ENCODE measurements at regions not wholly inside any gene's neighbourhood (a gene's known extent, or its start where the extent isn't known, plus 50 kb on each side); places are given as distances from the start of the nearest gene placed in this dataset.
"Not testable (repeated sequence)": the region's sequence is repeated elsewhere in the genome, so short reads cannot be mapped to it uniquely, and the experiment has no call there.

- intact Hi-C loops (cut with DNase I); H3K36me3 ChIP-seq; H3K27me3 ChIP-seq (replicated peaks; ENCODE audit: insufficient read depth); H3K27ac ChIP-seq; H3K4me1 ChIP-seq (replicated peaks); H3K9me3 ChIP-seq: not testable (repeated sequence)
- 5% methylated on average over 43 of the region's 67 CpGs for WGBS
- TF ChIP-seq, protein P1, sequence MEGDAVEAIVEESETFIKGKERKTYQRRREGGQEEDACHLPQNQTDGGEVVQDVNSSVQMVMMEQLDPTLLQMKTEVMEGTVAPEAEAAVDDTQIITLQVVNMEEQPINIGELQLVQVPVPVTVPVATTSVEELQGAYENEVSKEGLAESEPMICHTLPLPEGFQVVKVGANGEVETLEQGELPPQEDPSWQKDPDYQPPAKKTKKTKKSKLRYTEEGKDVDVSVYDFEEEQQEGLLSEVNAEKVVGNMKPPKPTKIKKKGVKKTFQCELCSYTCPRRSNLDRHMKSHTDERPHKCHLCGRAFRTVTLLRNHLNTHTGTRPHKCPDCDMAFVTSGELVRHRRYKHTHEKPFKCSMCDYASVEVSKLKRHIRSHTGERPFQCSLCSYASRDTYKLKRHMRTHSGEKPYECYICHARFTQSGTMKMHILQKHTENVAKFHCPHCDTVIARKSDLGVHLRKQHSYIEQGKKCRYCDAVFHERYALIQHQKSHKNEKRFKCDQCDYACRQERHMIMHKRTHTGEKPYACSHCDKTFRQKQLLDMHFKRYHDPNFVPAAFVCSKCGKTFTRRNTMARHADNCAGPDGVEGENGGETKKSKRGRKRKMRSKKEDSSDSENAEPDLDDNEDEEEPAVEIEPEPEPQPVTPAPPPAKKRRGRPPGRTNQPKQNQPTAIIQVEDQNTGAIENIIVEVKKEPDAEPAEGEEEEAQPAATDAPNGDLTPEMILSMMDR (IDR thresholded peaks at IDR 0.05), result peak; percentile 47 to 87 (median 65)
- DNase-seq (ENCODE audit: low spot score), result peak; percentile 22
- H3K4me3 ChIP-seq, result peak overlapping the region; percentile 23 to 41
These were observed 83.9 kb upstream of the FRG2C start for GRCh38 chr3:75579981-75580782.

DNA sequence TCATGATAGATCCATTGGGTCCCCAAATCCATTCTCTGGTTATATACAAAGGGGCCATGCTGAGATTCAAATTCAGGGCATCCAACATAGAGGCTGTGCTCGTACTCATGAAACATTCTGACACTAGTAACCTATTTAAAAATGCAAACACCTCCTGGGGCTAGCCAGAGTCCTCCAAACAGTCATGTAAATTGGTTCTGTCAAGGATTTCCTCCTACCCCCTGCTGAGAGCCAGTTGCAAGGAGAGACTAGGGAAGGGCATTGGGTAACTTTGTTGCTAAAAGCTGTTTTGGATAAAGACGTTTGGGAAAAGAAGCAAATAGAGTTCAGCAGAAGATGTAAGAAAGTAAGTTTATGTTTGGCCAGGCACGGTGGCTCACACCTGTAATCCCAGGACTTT is 81.6 kb upstream of the FRG2C start:
- H3K36me3 ChIP-seq; H3K4me1 ChIP-seq (replicated peaks); DNase-seq (ENCODE audit: low spot score); H3K27ac ChIP-seq; H3K4me3 ChIP-seq; intact Hi-C loops (cut with DNase I); H3K9me3 ChIP-seq; H3K27me3 ChIP-seq (replicated peaks; ENCODE audit: insufficient read depth): not testable (repeated sequence)
- WGBS, result 52% methylated on average over 3 of the region's 3 CpGs

DNA sequence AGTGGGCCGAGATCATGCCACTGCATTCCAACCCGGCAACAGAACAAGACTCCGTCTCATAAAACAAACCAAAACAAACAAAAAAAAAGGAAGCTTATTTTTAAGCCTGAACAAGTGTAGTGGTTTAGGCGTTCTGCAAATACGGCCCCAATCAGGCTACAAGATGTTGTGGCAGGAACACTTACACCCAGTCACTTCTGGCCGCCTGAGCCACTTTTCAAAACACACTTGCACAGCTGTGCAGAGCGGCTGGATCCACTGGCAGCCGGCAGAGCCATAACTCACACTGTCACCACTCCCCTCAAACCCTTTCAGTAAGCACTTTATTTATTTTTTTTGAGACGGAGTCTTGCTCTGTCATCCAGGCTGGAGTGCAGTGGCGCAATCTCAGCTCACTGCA is 81.0 kb upstream of the FRG2C start:
- intact Hi-C loops (cut with DNase I); H3K4me3 ChIP-seq; H3K36me3 ChIP-seq; H3K27ac ChIP-seq; H3K4me1 ChIP-seq (replicated peaks); DNase-seq (ENCODE audit: low spot score); H3K27me3 ChIP-seq (replicated peaks; ENCODE audit: insufficient read depth); H3K9me3 ChIP-seq: not testable (repeated sequence)
- 24% methylated on average over 10 of the region's 10 CpGs for WGBS

DNA sequence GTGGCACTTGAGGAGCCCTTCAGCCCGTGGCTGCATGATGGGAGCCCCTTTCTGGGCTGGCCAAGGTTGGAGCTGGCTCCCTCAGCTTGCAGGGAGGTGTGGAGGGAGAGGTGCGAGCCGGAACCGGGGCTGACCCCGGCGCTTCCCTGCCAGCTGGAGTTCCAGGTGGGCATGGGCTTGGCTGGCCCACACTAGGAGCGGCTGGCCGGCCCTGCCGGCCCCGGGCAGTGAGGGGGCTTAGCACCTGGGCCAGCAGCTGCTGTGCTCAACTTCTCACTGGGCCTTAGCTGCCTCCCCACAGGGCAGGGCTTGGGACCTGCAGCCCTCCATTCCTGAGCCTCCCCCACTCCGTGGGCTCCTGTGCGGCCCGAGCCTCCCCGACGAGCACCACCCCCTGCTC is 76.4 kb upstream of the FRG2C start:
- H3K27me3 ChIP-seq (replicated peaks; ENCODE audit: insufficient read depth); H3K4me3 ChIP-seq; H3K36me3 ChIP-seq; H3K4me1 ChIP-seq (replicated peaks); H3K9me3 ChIP-seq; intact Hi-C loops (cut with DNase I); H3K27ac ChIP-seq; DNase-seq (ENCODE audit: low spot score): not testable (repeated sequence)
- 98% methylated on average over 9 of the region's 15 CpGs for WGBS

DNA sequence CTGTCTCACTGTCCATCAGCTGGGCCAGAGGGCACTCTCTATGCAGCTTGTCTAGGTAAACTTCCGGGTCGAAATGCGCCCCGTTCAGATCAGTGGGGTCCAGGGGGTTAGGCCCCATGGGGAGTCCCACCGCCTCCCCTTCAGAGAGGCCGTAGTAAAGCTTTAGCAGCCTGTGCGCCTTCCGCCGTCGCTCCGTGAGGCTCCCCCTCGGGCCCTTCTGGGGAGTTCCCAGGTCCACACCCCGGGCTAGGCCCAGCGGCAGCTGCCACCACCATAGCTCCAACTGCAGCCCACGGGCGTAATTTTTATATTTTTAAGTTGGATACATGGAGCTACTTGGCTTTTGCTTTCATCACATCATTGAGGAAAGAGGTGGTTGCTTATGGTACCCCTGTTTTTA is 73.7 kb upstream of the FRG2C start:
- DNase-seq (ENCODE audit: low spot score); H3K4me3 ChIP-seq; H3K4me1 ChIP-seq (replicated peaks); H3K9me3 ChIP-seq; H3K27ac ChIP-seq; H3K27me3 ChIP-seq (replicated peaks; ENCODE audit: insufficient read depth); intact Hi-C loops (cut with DNase I); H3K36me3 ChIP-seq: not testable (repeated sequence)
- 92% methylated on average over 16 of the region's 16 CpGs for WGBS

GRCh38 chr3:75604286-75604934 is 59.7 kb upstream of the FRG2C start:
- H3K9me3 ChIP-seq; H3K27ac ChIP-seq; intact Hi-C loops (cut with DNase I); H3K4me1 ChIP-seq (replicated peaks); H3K36me3 ChIP-seq; DNase-seq (ENCODE audit: low spot score); H3K4me3 ChIP-seq; H3K27me3 ChIP-seq (replicated peaks; ENCODE audit: insufficient read depth): not testable (repeated sequence)
- TF ChIP-seq, protein P1 (IDR thresholded peaks at IDR 0.05), result peak in 2 of 4 experiments; percentile 13 to 26
- 47% methylated on average over 14 of the region's 14 CpGs for WGBS

DNA sequence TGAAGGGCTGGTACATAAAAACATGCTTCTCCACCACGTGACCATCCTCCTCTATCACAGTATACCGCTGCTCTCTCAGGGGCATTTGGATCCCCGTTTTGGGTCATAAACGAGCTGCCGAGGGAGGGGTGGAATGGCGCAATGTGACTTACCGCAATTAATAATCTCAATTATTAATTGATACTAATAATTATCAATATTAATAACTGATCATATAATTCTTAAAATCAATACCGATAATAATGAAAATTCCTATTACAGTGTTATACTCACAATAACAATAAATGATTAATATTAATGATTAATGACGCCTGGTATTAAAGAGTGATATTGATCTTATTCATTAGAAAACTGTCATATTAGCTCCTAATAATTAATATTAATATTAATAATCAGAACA is 56.1 kb upstream of the FRG2C start:
- WGBS, result 86% methylated on average over 9 of the region's 9 CpGs
- H3K27ac ChIP-seq; intact Hi-C loops (cut with DNase I); H3K36me3 ChIP-seq; H3K4me1 ChIP-seq (replicated peaks); H3K9me3 ChIP-seq; H3K27me3 ChIP-seq (replicated peaks; ENCODE audit: insufficient read depth); H3K4me3 ChIP-seq; DNase-seq (ENCODE audit: low spot score): not testable (repeated sequence)

- 45% methylated on average over 25 of the region's 26 CpGs for WGBS
- H3K27ac ChIP-seq; H3K4me1 ChIP-seq (replicated peaks); intact Hi-C loops (cut with DNase I); H3K4me3 ChIP-seq; H3K9me3 ChIP-seq; DNase-seq (ENCODE audit: low spot score); H3K27me3 ChIP-seq (replicated peaks; ENCODE audit: insufficient read depth); H3K36me3 ChIP-seq: not testable (repeated sequence)
These were observed 54.5 kb upstream of the FRG2C start for GRCh38 chr3:75609598-75609997.

All from prostate gland (tissue), 2 donors.